Skeletal muscle satellite cell (primary cell): ENCODE measurements at regions not wholly inside any gene's neighbourhood (a gene's known extent, or its start where the extent isn't known, plus 50 kb on each side); places are given as distances from the start of the nearest gene placed in this dataset.

ENCODE experiments used
- H3K27me3 ChIP-seq: 2 replicates; pipeline ENCODE4 v1.7.0; 2013; ENCODE audit warnings: low read length; ENCODE audit not compliant: control insufficient read depth, insufficient read depth
- H3K36me3 ChIP-seq: 2 replicates; pipeline ENCODE4 v1.7.0; 2013; ENCODE audit warnings: mild to moderate bottlenecking, control low read depth, low read length; ENCODE audit not compliant: insufficient read depth
- H3K4me1 ChIP-seq: 2 replicates; pipeline ENCODE4 v1.7.0; 2013; ENCODE audit warnings: low read length; ENCODE audit not compliant: control insufficient read depth, insufficient read depth
- H3K4me2 ChIP-seq: 2 replicates; pipeline ENCODE4 v1.7.0; 2013; ENCODE audit warnings: mild to moderate bottlenecking, low read length
- H3K4me3 ChIP-seq: 2 replicates; pipeline ENCODE4 v1.7.0; 2013; ENCODE audit warnings: low read length
- H3K9ac ChIP-seq: 2 replicates; pipeline ENCODE4 v1.7.0; 2013; ENCODE audit warnings: mild to moderate bottlenecking, low read depth, low read length, moderate library complexity
- H3K9me3 ChIP-seq: replicated peaks from 2 replicates; pipeline ENCODE4 v1.7.0; 2013; ENCODE audit warnings: mild to moderate bottlenecking, control low read depth, low read length

GRCh38 chr6:146950351-146950835 lies 253.8 kb upstream of the STXBP5 start:
- Histone ChIP-seq H3K4me2 (no peak overlapping the region), H3K27me3 (no peaks in the 10 kb centered on the region)

GRCh38 chr6:146955570-146955969 lies 248.6 kb upstream of the STXBP5 start:
- H3K36me3 ChIP-seq: no peaks in the 10 kb centered on the region
- no peaks in the 10 kb centered on the region for H3K27me3 ChIP-seq
- no peak overlapping the region for H3K4me3 ChIP-seq
- no peak overlapping the region for H3K4me2 ChIP-seq
- no peaks in the 10 kb centered on the region for H3K9me3 ChIP-seq
- no peak overlapping the region for H3K9ac ChIP-seq
- H3K4me1 ChIP-seq: no peaks in the 10 kb centered on the region

More at GRCh38 chr6:146950351-146950835, 253.8 kb upstream of the STXBP5 start:
- no peak overlapping the region for H3K9ac ChIP-seq
- H3K4me3 ChIP-seq: no peak overlapping the region
- no peaks in the 10 kb centered on the region for H3K4me1 ChIP-seq
- H3K36me3 ChIP-seq: no peaks in the 10 kb centered on the region
- H3K9me3 ChIP-seq: no peaks in the 10 kb centered on the region

- Histone ChIP-seq H3K27me3 (no peaks in the 10 kb centered on the region), H3K4me2 (no peak overlapping the region), H3K4me1 (no peaks in the 10 kb centered on the region), H3K4me3 (no peak overlapping the region), H3K9ac (no peak overlapping the region), H3K9me3 (no peaks in the 10 kb centered on the region), H3K36me3 (no peaks in the 10 kb centered on the region)
Measured at GRCh38 chr6:146957181-146958093, 246.8 kb upstream of the STXBP5 start.

DNA sequence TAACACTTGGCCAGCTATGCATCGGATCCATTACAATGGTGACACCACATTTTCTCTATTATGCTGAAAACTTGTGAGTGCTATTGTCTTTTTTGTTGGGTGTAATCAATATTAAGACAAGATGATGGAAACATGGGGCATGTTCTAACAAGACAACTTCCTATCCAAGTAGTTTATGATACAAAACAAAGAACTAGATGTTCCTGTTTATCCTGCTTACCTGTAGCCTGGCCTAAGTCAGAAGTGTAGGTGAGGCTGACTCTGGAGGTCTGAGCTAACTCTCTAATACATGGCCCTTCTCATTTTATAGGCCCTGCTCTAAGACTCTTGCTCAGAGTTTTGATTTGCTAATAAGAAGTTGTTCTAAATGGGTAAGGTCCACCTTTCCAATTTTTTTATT lies 242.4 kb upstream of the STXBP5 start:
- no peak overlapping the region for H3K9ac ChIP-seq
- no peaks in the 10 kb centered on the region for H3K4me1 ChIP-seq
- H3K4me2 ChIP-seq: no peak overlapping the region
- peaks cover 5% of the 10 kb centered on the region for H3K9me3 ChIP-seq
- no peaks in the 10 kb centered on the region for H3K36me3 ChIP-seq
- no peaks in the 10 kb centered on the region for H3K27me3 ChIP-seq
- no peak overlapping the region for H3K4me3 ChIP-seq

GRCh38 chr6:146962329-146962728 lies 241.9 kb upstream of the STXBP5 start:
- Histone ChIP-seq H3K27me3 (no peaks in the 10 kb centered on the region), H3K4me3 (no peak overlapping the region), H3K9ac (no peak overlapping the region), H3K9me3 (peaks cover 5% of the 10 kb centered on the region), H3K4me1 (peaks cover under 1% of the 10 kb centered on the region), H3K4me2 (no peak overlapping the region), H3K36me3 (no peaks in the 10 kb centered on the region)

DNA sequence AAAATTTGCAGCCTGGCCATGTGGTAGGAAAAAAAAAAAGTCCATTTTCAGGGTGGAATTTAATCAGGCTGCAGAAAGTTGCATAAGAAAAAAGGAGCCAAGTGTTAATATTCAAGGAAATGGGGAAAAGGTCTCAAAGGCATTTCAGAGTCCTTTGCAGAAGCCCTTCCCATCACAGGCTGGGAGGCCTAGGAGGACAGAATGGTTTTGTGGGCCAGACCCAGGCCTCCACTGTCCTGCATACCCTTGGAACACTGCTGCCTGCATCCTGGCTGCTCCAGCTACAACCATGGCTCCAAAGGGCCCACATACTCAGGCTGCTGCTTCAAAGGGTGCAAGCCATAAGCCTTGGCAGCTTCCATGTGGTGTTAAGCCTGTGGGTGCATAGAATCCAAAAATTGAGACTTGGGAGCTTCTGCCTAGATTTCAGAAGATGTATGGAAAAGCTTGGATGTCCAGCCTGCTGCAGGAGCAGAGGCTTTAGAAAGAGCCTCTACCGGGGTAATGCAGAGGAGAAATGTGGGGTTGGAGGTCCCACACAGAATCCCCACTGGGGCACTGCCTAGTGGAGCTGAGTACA lies 239.0 kb upstream of the STXBP5 start:
- no peaks in the 10 kb centered on the region for H3K36me3 ChIP-seq
- H3K27me3 ChIP-seq: no peaks in the 10 kb centered on the region
- H3K4me3 ChIP-seq: no peak overlapping the region
- H3K4me1 ChIP-seq: peaks cover 19% of the 10 kb centered on the region
- no peak overlapping the region for H3K9ac ChIP-seq
- H3K4me2 ChIP-seq: no peak overlapping the region
- peaks cover 5% of the 10 kb centered on the region for H3K9me3 ChIP-seq

- Histone ChIP-seq H3K4me3 (no peak overlapping the region), H3K4me2 (peak overlapping the region; percentile 49), H3K27me3 (no peaks in the 10 kb centered on the region), H3K36me3 (no peaks in the 10 kb centered on the region), H3K4me1 (peaks cover 25% of the 10 kb centered on the region), H3K9me3 (peaks cover 5% of the 10 kb centered on the region), H3K9ac (peak overlapping the region; percentile 12)
Measured at GRCh38 chr6:146968041-146968760, 236.0 kb upstream of the STXBP5 start.

GRCh38 chr6:146972546-146972945 lies 231.7 kb upstream of the STXBP5 start:
- H3K36me3 ChIP-seq: no peaks in the 10 kb centered on the region
- no peak overlapping the region for H3K4me3 ChIP-seq

GRCh38 chr6:146974351-146974750 lies 229.9 kb upstream of the STXBP5 start:
- peaks cover 13% of the 10 kb centered on the region for H3K4me1 ChIP-seq
- H3K4me2 ChIP-seq: no peak overlapping the region
- H3K27me3 ChIP-seq: no peaks in the 10 kb centered on the region
- no peaks in the 10 kb centered on the region for H3K9me3 ChIP-seq
- H3K36me3 ChIP-seq: no peaks in the 10 kb centered on the region
- no peak overlapping the region for H3K9ac ChIP-seq
- H3K4me3 ChIP-seq: no peak overlapping the region

More at GRCh38 chr6:146972546-146972945, 231.7 kb upstream of the STXBP5 start:
- no peaks in the 10 kb centered on the region for H3K27me3 ChIP-seq
- H3K4me1 ChIP-seq: peaks cover 23% of the 10 kb centered on the region
- no peaks in the 10 kb centered on the region for H3K9me3 ChIP-seq
- H3K4me2 ChIP-seq: no peak overlapping the region
- H3K9ac ChIP-seq: no peak overlapping the region

- no peaks in the 10 kb centered on the region for H3K36me3 ChIP-seq
Measured at GRCh38 chr6:146975093-146975492, 229.1 kb upstream of the STXBP5 start.

DNA sequence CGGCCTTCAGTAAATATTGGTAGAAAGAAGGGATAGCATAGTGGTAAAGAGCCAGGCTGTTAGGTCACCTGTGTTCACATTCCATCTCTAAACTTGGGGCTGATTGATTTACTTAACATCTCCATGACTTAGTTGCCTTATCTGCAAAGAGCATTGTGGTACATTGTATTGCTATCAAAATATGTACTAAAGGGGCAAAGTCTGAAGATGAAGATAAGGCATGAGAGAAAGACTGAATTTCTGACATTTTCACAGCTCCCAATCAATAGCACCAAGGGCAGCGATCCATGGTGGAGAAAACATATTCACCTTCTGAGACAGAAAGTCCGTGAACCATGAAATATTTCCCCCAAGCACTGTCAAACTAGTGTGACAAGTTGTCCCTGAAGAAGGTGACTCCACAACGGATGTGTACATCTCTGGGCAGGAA lies 223.3 kb upstream of the STXBP5 start:
- Histone ChIP-seq H3K27me3 (no peaks in the 10 kb centered on the region), H3K9me3 (no peaks in the 10 kb centered on the region), H3K4me2 (no peak overlapping the region), H3K36me3 (no peaks in the 10 kb centered on the region), H3K9ac (no peak overlapping the region), H3K4me1 (peaks cover 4% of the 10 kb centered on the region), H3K4me3 (no peak overlapping the region)

More at GRCh38 chr6:146975093-146975492, 229.1 kb upstream of the STXBP5 start:
- H3K4me2 ChIP-seq: no peak overlapping the region
- H3K4me3 ChIP-seq: no peak overlapping the region
- no peaks in the 10 kb centered on the region for H3K9me3 ChIP-seq
- no peak overlapping the region for H3K9ac ChIP-seq
- H3K4me1 ChIP-seq: peaks cover 8% of the 10 kb centered on the region
- no peaks in the 10 kb centered on the region for H3K27me3 ChIP-seq
